ENCODE measurements at regions not wholly inside any gene's neighbourhood (a gene's known extent, or its start where the extent isn't known, plus 50 kb on each side); places are given as distances from the start of the nearest gene placed in this dataset.

- TF ChIP-seq CTCF (IDR thresholded peaks at IDR 0.05) (no peak), ZFX (IDR thresholded peaks at IDR 0.05; ENCODE audit: borderline replicate concordance) (no peak)
These were observed 82.0 kb upstream of the HMGA2 start for GRCh38 chr12:65742018-65743010.

All from 22Rv1 (cell line).